Smooth muscle cell (in vitro differentiated cells): ENCODE measurements at regions not wholly inside any gene's neighbourhood (a gene's known extent, or its start where the extent isn't known, plus 50 kb on each side); places are given as distances from the start of the nearest gene placed in this dataset.
A peak's percentile ranks its signal among the peaks of the same experiment; 100 is the strongest.

Experiments
- DNase-seq: peaks from one replicate; lab custom pipeline; 2025; ENCODE audit not compliant: unreplicated experiment; lab: John Stamatoyannopoulos, UW
- H2AFZ ChIP-seq: fragments of 200-600 bp; sonication (generic); 2 replicates; pipeline ENCODE4 v1.6.0; 2016; ENCODE audit warnings: antibody characterized with exemption, low read depth, mild to moderate bottlenecking
- H3F3A ChIP-seq: fragments of 200-600 bp; sonication (generic); 2 replicates; pipeline ENCODE4 v1.6.0; 2017; ENCODE audit warnings: antibody characterized with exemption, low read depth
- H3K27ac ChIP-seq: fragments of 200-600 bp; sonication (generic); 2 replicates; pipeline ENCODE4 v1.5.1; 2016; ENCODE audit warnings: low read depth, mild to moderate bottlenecking
- H3K27me3 ChIP-seq: fragments of 200-600 bp; sonication (generic); 2 replicates; pipeline ENCODE4 v1.6.1; 2016; ENCODE audit warnings: low read depth, mild to moderate bottlenecking
- H3K36me3 ChIP-seq: fragments of 200-600 bp; sonication (generic); 2 replicates; pipeline ENCODE4 v1.5.1; 2016; ENCODE audit warnings: low read depth
- H3K4me1 ChIP-seq: fragments of 200-600 bp; sonication (generic); 2 replicates; pipeline ENCODE4 v1.5.1; 2016; ENCODE audit warnings: low read depth
- H3K4me2 ChIP-seq: fragments of 200-600 bp; sonication (generic); 2 replicates; pipeline ENCODE4 v1.6.0; 2016; ENCODE audit warnings: mild to moderate bottlenecking
- H3K4me3 ChIP-seq: fragments of 200-600 bp; sonication (generic); 2 replicates; pipeline ENCODE4 v1.5.1; 2016; ENCODE audit warnings: mild to moderate bottlenecking
- H3K79me2 ChIP-seq: fragments of 200-600 bp; sonication (generic); 2 replicates; pipeline ENCODE4 v1.6.0; 2016; ENCODE audit warnings: low read depth, mild to moderate bottlenecking
- H3K9ac ChIP-seq: fragments of 200-600 bp; sonication (generic); 2 replicates; pipeline ENCODE4 v1.6.0; 2016; ENCODE audit warnings: low read depth
- H3K9me3 ChIP-seq: fragments of 200-600 bp; sonication (generic); replicated peaks from 2 replicates; pipeline ENCODE4 v1.5.1; 2016; ENCODE audit warnings: low read depth
- H4K20me1 ChIP-seq: fragments of 200-600 bp; sonication (generic); 2 replicates; pipeline ENCODE4 v1.6.0; 2016; ENCODE audit warnings: low read depth
- WGBS: methylation state at CpG from one replicate; pipeline ENCODE4 v1.1.7; 2016; ENCODE audit warnings: low lambda C conversion rate; 5-methylcytosine and 5-hydroxymethylcytosine counted together
- TF ChIP-seq, protein P1 (sequence below): fragments of 200-600 bp; sonication (generic); IDR thresholded peaks from 2 replicates; pipeline ENCODE4 v1.5.1; 2017; ENCODE audit warnings: borderline replicate concordance, mild to moderate bottlenecking, antibody characterized with exemption; ENCODE audit not compliant: insufficient read depth, poor library complexity, severe bottlenecking

GRCh38 chr11:112455791-112456190 is 195.1 kb upstream of the PLET1 start:
- H3K9ac ChIP-seq: no peak overlapping the region
- no peaks in the 10 kb centered on the region for H3K4me1 ChIP-seq
- H2AFZ ChIP-seq: no peak overlapping the region
- no peaks in the 10 kb centered on the region for H3K79me2 ChIP-seq
- DNase-seq: no peak
- TF ChIP-seq, protein P1, sequence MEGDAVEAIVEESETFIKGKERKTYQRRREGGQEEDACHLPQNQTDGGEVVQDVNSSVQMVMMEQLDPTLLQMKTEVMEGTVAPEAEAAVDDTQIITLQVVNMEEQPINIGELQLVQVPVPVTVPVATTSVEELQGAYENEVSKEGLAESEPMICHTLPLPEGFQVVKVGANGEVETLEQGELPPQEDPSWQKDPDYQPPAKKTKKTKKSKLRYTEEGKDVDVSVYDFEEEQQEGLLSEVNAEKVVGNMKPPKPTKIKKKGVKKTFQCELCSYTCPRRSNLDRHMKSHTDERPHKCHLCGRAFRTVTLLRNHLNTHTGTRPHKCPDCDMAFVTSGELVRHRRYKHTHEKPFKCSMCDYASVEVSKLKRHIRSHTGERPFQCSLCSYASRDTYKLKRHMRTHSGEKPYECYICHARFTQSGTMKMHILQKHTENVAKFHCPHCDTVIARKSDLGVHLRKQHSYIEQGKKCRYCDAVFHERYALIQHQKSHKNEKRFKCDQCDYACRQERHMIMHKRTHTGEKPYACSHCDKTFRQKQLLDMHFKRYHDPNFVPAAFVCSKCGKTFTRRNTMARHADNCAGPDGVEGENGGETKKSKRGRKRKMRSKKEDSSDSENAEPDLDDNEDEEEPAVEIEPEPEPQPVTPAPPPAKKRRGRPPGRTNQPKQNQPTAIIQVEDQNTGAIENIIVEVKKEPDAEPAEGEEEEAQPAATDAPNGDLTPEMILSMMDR: no peak
- H3K27ac ChIP-seq: no peak overlapping the region
- no peak overlapping the region for H3K4me3 ChIP-seq
- 96% methylated on average over 1 of the region's 1 CpG for WGBS
- no peak overlapping the region for H3K4me2 ChIP-seq
- H4K20me1 ChIP-seq: no peaks in the 10 kb centered on the region
- no peaks in the 10 kb centered on the region for H3K9me3 ChIP-seq
- H3K27me3 ChIP-seq: no peaks in the 10 kb centered on the region
- no peaks in the 10 kb centered on the region for H3K36me3 ChIP-seq
- H3F3A ChIP-seq: no peaks in the 10 kb centered on the region

GRCh38 chr11:112457532-112457931 is 196.9 kb upstream of the PLET1 start:
- H3K9me3 ChIP-seq: no peaks in the 10 kb centered on the region
- H3K4me2 ChIP-seq: no peak overlapping the region
- H3K36me3 ChIP-seq: no peaks in the 10 kb centered on the region
- H3K79me2 ChIP-seq: no peaks in the 10 kb centered on the region
- no peak for DNase-seq
- H3K4me3 ChIP-seq: no peak overlapping the region
- H3F3A ChIP-seq: no peaks in the 10 kb centered on the region
- no peak overlapping the region for H3K9ac ChIP-seq
- H4K20me1 ChIP-seq: no peaks in the 10 kb centered on the region
- no peak overlapping the region for H2AFZ ChIP-seq
- no peaks in the 10 kb centered on the region for H3K27me3 ChIP-seq
- no peak overlapping the region for H3K27ac ChIP-seq
- WGBS: 92% methylated on average over 2 of the region's 2 CpGs
- TF ChIP-seq, protein P1: no peak
- H3K4me1 ChIP-seq: no peaks in the 10 kb centered on the region

DNA sequence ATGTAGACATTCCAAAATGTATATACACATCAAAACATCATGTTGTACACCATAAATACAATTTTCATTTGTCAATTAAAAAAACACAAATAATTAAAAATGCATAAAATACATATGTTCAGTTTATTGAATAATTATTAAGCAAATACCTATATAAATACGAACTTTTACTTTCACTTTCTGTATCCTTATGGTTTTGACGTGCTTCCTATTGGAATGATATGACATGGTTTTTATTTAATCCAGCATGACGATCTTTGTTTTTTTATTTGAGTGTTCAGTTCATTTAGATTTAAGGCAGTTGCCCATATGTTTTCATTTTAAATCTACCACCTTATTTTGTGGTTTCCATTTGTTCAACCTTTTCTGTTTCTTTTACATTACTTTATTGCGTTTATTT is 198.3 kb upstream of the PLET1 start:
- Histone ChIP-seq H4K20me1 (no peaks in the 10 kb centered on the region), H3K4me2 (no peak overlapping the region), H3K4me3 (peak overlapping the region; percentile 11), H3K9me3 (no peaks in the 10 kb centered on the region), H3F3A (no peaks in the 10 kb centered on the region), H3K36me3 (no peaks in the 10 kb centered on the region), H3K9ac (no peak overlapping the region), H3K27me3 (no peaks in the 10 kb centered on the region), H2AFZ (no peak overlapping the region), H3K79me2 (no peaks in the 10 kb centered on the region), H3K4me1 (no peaks in the 10 kb centered on the region), H3K27ac (no peak overlapping the region)
- 88% methylated on average over 4 of the region's 4 CpGs for WGBS
- no peak for DNase-seq
- TF ChIP-seq, protein P1: no peak

DNA sequence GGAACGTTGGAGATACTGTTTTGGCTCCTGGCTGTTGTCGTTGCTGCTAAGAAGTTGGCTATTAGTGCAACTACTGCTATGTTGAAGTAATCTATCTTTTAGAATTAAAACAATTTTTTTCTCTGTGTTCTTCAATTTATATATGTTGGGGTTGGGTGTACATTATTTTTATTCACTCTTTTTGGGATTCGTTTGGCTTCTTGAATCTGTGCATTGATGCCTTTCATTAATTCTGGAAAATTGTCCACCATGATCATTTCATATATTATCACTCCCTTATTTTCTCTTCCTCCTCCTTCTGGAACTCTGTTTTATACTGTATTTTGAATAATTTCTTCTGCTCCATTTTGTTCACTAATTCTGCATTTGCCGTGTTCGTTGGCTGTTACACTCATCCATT is 199.5 kb upstream of the PLET1 start:
- Histone ChIP-seq H3K4me1 (no peaks in the 10 kb centered on the region), H3K4me2 (no peak overlapping the region), H4K20me1 (no peaks in the 10 kb centered on the region), H3K4me3 (no peak overlapping the region), H3K27me3 (no peaks in the 10 kb centered on the region), H3K79me2 (no peaks in the 10 kb centered on the region), H3K9ac (no peak overlapping the region), H3K9me3 (no peaks in the 10 kb centered on the region), H3K36me3 (no peaks in the 10 kb centered on the region), H3F3A (no peaks in the 10 kb centered on the region), H3K27ac (no peak overlapping the region), H2AFZ (no peak overlapping the region)
- DNase-seq: no peak
- TF ChIP-seq, protein P1: no peak
- 94% methylated on average over 5 of the region's 5 CpGs for WGBS
